ENCODE measurements at regions not wholly inside any gene's neighbourhood (a gene's known extent, or its start where the extent isn't known, plus 50 kb on each side); places are given as distances from the start of the nearest gene placed in this dataset.
A peak's percentile ranks its signal among the peaks of the same experiment; 100 is the strongest.
"Not testable (repeated sequence)": the region's sequence is repeated elsewhere in the genome, so short reads cannot be mapped to it uniquely, and the experiment has no call there.

DNA sequence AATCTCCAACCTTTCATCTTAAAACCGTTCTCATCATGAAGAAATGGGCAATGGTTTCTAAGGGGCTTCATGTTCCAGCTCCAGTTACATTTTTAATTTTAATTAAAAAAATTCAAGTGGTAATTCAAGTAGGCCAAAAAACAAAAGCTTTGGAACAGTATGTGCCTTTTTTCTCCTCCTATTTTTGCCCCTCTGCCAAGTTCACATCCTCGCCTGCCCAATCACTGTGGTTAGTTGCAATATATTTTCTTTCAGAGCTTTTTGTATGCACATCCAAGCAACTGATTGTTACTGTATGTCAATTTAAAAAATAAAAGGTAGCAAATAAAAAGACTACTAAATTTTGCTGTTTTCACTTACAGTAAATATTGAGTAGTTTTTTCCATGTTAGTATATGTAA, 99.8 kb upstream of the B3GAT2 start:
- DNase-seq (ENCODE audit: low spot score): no peak

- no peak for DNase-seq (ENCODE audit: low spot score)
Measured at GRCh38 chr6:71066153-71066552, 109.3 kb upstream of the B3GAT2 start.

DNA sequence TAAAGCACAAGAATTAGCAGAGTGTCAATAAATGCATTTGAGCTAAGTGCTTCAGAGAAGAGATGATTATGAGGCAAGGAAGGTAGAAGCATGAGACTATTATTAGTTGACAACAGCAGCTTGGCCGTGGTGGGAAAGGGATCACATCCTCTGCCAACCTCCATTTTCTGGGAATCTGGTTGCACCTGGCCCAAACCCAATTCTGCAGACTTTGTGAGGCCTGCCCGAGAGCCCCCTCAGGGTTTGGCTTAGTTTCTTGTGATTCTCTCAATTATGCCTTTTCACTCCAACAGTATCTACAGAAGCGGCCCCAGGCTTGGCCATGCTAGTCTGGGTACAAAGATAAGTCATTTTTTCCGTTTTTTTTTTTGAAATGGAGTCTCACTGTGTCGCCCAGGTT, 111.0 kb upstream of the B3GAT2 start:
- no peak for DNase-seq (ENCODE audit: low spot score)

DNA sequence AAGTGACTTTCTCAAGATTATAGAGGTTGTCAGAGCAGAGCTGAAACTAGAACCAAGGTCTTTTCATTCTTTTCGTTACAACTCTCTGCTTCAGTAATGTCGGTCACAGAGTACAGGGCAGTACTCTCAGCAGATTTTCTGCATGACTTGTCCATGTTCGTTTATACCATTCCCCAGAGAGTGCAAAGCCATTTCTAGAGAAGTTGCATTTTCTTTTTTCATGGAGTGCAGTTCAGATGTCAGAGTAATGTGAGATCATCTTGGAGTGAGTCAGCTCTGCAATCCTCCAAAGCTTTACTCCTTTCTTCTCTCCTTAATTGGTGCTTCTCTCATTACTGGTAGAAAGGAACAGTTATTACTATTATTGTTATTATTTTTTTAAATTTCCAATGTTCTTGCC, 115.6 kb upstream of the B3GAT2 start:
- DNase-seq (ENCODE audit: low spot score): no peak

DNA sequence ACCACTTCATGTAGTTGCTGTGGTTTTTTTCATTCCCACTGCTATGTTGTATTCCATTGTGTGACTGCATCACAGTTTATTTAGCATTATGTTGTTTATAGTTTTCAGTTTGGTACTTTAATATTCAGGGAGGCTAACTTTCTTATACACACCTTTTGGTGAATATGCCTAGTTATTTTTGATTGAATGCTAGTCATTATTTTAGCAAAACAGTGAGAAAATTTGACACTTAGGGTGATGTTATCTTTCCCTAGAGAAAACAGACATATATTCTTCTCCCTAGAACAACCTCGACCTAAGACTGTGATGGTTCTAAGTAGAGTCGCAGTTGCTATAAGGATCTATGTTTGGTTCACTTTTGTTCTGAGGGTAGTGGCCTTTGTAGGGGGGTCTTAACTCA, 120.8 kb upstream of the B3GAT2 start:
- no peak for DNase-seq (ENCODE audit: low spot score)

DNA sequence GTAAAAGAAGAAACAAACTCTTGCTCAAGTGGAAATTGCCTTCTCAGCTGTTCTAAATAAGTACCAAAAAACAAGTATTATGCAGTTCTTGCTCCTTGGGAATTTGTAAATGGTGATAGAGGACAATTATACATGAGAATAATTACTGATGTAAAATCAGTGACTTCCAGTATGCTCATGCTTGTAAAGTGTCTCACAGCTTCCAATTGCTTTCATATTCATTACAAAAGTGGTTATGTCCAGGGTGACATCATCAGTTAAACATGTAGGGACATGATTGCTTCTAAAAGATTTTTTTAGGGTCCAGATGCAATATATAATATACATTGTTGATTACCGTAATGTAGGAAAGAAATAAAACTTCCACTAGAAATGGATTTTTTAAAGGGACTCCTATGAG, 122.8 kb upstream of the B3GAT2 start:
- peak; percentile 9 for DNase-seq (ENCODE audit: low spot score)

DNA sequence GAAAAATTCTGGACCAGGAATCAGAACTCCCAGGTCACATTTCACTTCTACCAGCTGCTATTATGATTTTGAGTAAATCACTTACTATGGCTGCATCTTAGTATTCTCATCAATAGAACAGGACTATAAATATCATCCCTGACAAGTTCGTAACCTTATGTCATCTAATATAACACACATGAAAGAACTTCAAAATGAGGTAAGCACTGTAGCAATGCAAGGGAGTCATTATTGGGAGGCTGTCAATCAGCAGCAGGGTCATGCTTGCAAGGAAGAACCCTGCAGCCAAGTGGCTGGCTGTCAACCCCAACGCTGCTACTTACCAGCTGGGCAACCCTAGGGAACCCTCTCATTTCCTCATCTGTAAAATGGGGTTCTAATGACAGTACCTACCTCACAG, 123.3 kb upstream of the B3GAT2 start:
- no peak for DNase-seq (ENCODE audit: low spot score)

- DNase-seq (ENCODE audit: low spot score): peak; percentile 0
Measured at GRCh38 chr6:71080826-71081225, 124.0 kb upstream of the B3GAT2 start.

GRCh38 chr6:71082033-71082650, 125.3 kb upstream of the B3GAT2 start:
- no peak for DNase-seq (ENCODE audit: low spot score)

DNA sequence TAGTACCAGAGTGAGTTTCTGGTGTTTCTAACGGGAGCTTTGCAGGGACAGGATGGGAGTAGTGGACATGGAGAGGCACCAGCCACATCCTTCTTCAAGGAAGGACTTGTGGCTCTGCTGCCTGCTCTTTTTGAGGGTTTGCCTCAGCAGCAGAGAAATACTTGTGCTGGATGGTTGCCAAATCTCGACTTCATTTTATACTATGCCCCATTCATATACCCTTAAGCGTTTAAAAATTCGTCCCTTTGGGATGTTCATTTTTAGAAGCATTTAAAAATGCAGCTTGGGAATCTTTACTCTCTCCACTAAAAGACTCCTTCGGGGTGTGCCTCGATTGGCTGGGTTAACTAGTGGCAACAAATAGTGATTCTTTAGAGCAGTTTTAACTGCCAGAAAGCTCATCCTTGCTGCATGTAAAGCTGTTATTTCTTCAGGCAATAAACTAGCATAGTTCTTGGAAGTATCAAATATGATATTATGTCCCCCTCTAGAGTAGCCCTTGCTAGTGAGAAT, 126.5 kb upstream of the B3GAT2 start:
- DNase-seq (ENCODE audit: low spot score): no peak

GRCh38 chr6:71088166-71088565, 131.3 kb upstream of the B3GAT2 start:
- no peak for DNase-seq (ENCODE audit: low spot score)

DNA sequence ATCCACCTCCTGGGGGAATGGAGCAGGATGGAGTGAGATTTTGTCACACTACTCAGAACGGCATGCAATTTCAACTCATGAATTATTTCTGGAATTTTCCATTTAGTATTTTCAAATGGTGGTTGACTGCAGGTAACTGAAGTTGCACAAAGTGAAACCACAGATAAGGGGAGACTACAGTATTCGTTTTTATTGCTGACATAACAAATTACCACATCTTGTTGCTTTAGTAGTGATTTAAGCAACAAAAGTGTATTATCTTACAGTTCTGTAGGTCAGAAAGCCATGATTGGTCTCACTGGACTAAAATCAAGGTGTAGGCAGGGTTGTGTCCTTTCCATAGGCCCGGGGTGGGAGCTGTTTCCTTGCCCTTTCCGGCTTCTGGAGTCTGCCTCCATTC, 133.4 kb upstream of the B3GAT2 start:
- DNase-seq (ENCODE audit: low spot score): no peak

GRCh38 chr6:71091167-71091566, 134.3 kb upstream of the B3GAT2 start:
- no peak for DNase-seq (ENCODE audit: low spot score)

GRCh38 chr6:71091956-71092355, 135.1 kb upstream of the B3GAT2 start:
- DNase-seq (ENCODE audit: low spot score): no peak

DNA sequence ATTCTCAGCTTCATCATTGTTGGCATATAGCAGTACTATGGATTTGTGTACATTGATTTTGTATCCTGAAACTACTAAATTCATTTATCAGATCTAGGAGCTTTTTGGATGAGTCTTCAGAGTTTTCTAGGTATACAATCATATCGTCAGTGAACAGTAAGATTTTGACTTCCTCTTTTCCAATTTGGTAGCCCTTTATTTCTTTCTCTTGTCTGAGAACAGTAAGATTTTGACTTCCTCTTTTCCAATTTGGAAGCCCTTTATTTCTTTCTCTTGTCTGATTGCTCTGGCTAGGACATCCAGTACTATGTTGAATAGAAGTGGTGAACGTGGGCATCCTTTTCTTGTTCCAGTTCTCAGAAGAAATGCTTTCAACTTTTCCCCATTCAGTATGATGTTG, 140.4 kb upstream of the B3GAT2 start:
- not testable (repeated sequence) for DNase-seq (ENCODE audit: low spot score)

GRCh38 chr6:71099649-71100048, 142.8 kb upstream of the B3GAT2 start:
- DNase-seq (ENCODE audit: low spot score): no peak

GRCh38 chr6:71103130-71103529, 146.3 kb upstream of the B3GAT2 start:
- DNase-seq (ENCODE audit: low spot score): no peak

- DNase-seq (ENCODE audit: low spot score): no peak
Measured at GRCh38 chr6:71103641-71104040, 146.8 kb upstream of the B3GAT2 start.

GRCh38 chr6:71106276-71106675, 149.4 kb upstream of the B3GAT2 start:
- no peak for DNase-seq (ENCODE audit: low spot score)

- DNase-seq (ENCODE audit: low spot score): no peak
Measured at GRCh38 chr6:71107911-71108420, 151.1 kb upstream of the B3GAT2 start.

DNA sequence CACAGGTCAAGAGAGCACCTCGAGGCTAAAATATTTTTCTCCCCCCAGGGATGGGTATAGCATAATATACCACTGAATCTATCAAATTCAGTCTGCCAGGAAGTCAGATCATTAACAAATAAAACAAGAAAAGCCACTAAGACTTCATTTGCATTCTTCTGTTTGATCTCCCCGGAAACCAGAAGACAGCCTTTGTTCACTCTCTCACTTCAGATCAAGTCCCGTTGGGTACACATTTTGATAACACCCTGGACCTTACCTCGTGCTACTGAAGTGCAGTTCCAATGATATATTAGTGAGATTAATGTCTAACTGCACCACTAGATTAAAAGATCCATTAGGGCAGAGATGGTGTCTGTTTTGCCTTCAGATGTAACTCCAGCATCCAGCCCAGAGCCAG, 157.7 kb upstream of the B3GAT2 start:
- no peak for DNase-seq (ENCODE audit: low spot score)

- no peak for DNase-seq (ENCODE audit: low spot score)
Measured at GRCh38 chr6:71114986-71115385, 158.1 kb upstream of the B3GAT2 start.

GRCh38 chr6:71119560-71119959, 162.7 kb upstream of the B3GAT2 start:
- no peak for DNase-seq (ENCODE audit: low spot score)

DNA sequence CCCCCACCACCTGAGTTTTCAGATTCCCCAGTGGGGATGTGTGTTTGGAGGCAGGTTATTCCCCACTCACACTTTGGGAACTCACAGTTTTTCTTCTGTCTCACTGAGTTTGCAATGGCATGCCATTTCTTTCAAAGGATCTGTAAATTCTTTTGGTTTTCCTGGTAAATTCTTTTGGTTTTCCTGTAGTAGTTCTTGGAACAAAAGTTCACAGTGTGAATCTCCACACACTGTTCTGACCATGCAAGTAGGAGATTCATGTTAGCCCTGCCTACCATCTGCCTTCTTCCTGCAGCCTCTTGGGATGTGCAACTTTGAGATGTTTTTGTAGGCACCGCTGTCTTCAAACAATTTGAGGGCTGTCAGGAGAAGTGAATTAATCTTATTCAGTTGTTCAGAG, 165.6 kb upstream of the OGFRL1 start:
- DNase-seq (ENCODE audit: low spot score): no peak

Measured in RKO (cell line).